Neuronal stem cell (in vitro differentiated cells): ENCODE measurements at regions not wholly inside any gene's neighbourhood (a gene's known extent, or its start where the extent isn't known, plus 50 kb on each side); places are given as distances from the start of the nearest gene placed in this dataset.

Experiments
- DNase-seq: peaks from one replicate; pipeline ENCODE4 v3.0.0-alpha.2; 2013; ENCODE audit warnings: low spot score
- H2AFZ ChIP-seq: one replicate; pipeline ENCODE4 v1.6.1; 2013; ENCODE audit warnings: mild to moderate bottlenecking, low read length, inconsistent platforms
- H2AK5ac ChIP-seq: 2 replicates; pipeline ENCODE4 v1.6.1; 2013; ENCODE audit warnings: low read depth, mild to moderate bottlenecking, inconsistent platforms, low read length, moderate library complexity, mixed read lengths
- H2BK120ac ChIP-seq: 2 replicates; pipeline ENCODE4 v1.6.1; 2013; ENCODE audit warnings: low read depth, mild to moderate bottlenecking, inconsistent platforms, low read length, moderate library complexity, mixed read lengths
- H2BK12ac ChIP-seq: one replicate; pipeline ENCODE4 v1.6.1; 2013; ENCODE audit warnings: low read length, inconsistent platforms
- H2BK15ac ChIP-seq: 2 replicates; pipeline ENCODE4 v1.6.1; 2013; ENCODE audit warnings: mild to moderate bottlenecking, low read length, inconsistent platforms, mixed read lengths
- H2BK5ac ChIP-seq: one replicate; pipeline ENCODE4 v1.6.1; 2013; ENCODE audit warnings: inconsistent platforms, mild to moderate bottlenecking, low read length, moderate library complexity
- H3K14ac ChIP-seq: one replicate; pipeline ENCODE4 v1.6.1; 2013; ENCODE audit warnings: low read length, inconsistent platforms
- H3K18ac ChIP-seq: 2 replicates; pipeline ENCODE4 v1.6.1; 2013; ENCODE audit warnings: low read length, inconsistent platforms
- H3K23ac ChIP-seq: 2 replicates; pipeline ENCODE4 v1.6.1; 2013; ENCODE audit warnings: low read depth, mild to moderate bottlenecking, mixed read lengths, low read length, inconsistent platforms; ENCODE audit not compliant: poor library complexity
- H3K27ac ChIP-seq: replicated peaks from 3 replicates; pipeline ENCODE4 v1.5.1; 2013; ENCODE audit warnings: low read length, inconsistent platforms
- H3K27me3 ChIP-seq, 3 experiments: 2 replicates each; pipeline ENCODE4 v1.6.1; 2013; ENCODE audit warnings: low read length in 3 of 3, mild to moderate bottlenecking in 2 of 3, inconsistent platforms in 1 of 3, low read depth in 1 of 3, mixed read lengths in 1 of 3, moderate library complexity in 1 of 3; ENCODE audit not compliant: control insufficient read depth in 3 of 3, insufficient read depth in 3 of 3
- H3K36me3 ChIP-seq, 2 donors: replicated peaks in 1 of 2; 2 replicates each; pipeline ENCODE4 v1.6.1; 2013; ENCODE audit warnings: low read length in 2 of 2; ENCODE audit not compliant: control insufficient read depth in 2 of 2, insufficient read depth in 2 of 2
- H3K4ac ChIP-seq: 2 replicates; pipeline ENCODE4 v1.6.1; 2013; ENCODE audit warnings: inconsistent platforms, mild to moderate bottlenecking, low read length, moderate library complexity
- H3K4me1 ChIP-seq, 2 donors: 1 replicate in 1 of 2; 2 replicates in 1 of 2; pipeline ENCODE4 v1.6.1; 2013; ENCODE audit warnings: low read length in 2 of 2, low read depth in 1 of 2; ENCODE audit not compliant: control insufficient read depth in 2 of 2, insufficient read depth in 1 of 2
- H3K4me2 ChIP-seq: one replicate; pipeline ENCODE4 v1.6.1; 2013; ENCODE audit warnings: mild to moderate bottlenecking, low read length, inconsistent platforms; ENCODE audit not compliant: insufficient read depth, poor library complexity, severe bottlenecking
- H3K4me3 ChIP-seq, 2 donors: 2 replicates each; pipeline ENCODE4 v1.5.1; 2013; ENCODE audit warnings: low read length in 2 of 2, mild to moderate bottlenecking in 2 of 2, inconsistent platforms in 1 of 2, moderate library complexity in 1 of 2
- H3K79me1 ChIP-seq: one replicate; pipeline ENCODE4 v1.6.1; 2013; ENCODE audit warnings: low read depth, mild to moderate bottlenecking, inconsistent platforms, low read length, moderate library complexity
- H3K9ac ChIP-seq: one replicate; pipeline ENCODE4 v1.6.1; 2013; ENCODE audit warnings: mild to moderate bottlenecking, low read depth, low read length, inconsistent platforms; ENCODE audit not compliant: poor library complexity
- H3K9me3 ChIP-seq, 2 donors: replicated peaks in 1 of 2; 2 replicates each; pipeline versions ENCODE3 to v1.6.1; 2013; ENCODE audit warnings: low read length in 2 of 2, mild to moderate bottlenecking in 2 of 2, inconsistent platforms in 1 of 2, low read depth in 1 of 2, mixed read lengths in 1 of 2, moderate library complexity in 1 of 2; ENCODE audit not compliant: control insufficient read depth in 2 of 2, insufficient read depth in 1 of 2
- H4K8ac ChIP-seq: one replicate; pipeline ENCODE4 v1.6.1; 2013; ENCODE audit warnings: low read depth, mild to moderate bottlenecking, inconsistent platforms, low read length, moderate library complexity
- H4K91ac ChIP-seq: one replicate; pipeline ENCODE4 v1.6.1; 2013; ENCODE audit warnings: low read length, low read depth, mild to moderate bottlenecking, inconsistent platforms; ENCODE audit not compliant: poor library complexity
- WGBS, 2 donors: extraction: QIAGEN DNeasy Blood & Tissue Kit; methylation state at CpG; one replicate each; pipeline ENCODE4 v1.1.7; 2013; ENCODE audit warnings: missing lambda C conversion rate in 2 of 2, mixed read lengths in 1 of 2; ENCODE audit not compliant: insufficient read length in 2 of 2, insufficient replicate concordance in 1 of 2; ENCODE audit errors: extremely low coverage in 2 of 2; 5-methylcytosine and 5-hydroxymethylcytosine counted together

DNA sequence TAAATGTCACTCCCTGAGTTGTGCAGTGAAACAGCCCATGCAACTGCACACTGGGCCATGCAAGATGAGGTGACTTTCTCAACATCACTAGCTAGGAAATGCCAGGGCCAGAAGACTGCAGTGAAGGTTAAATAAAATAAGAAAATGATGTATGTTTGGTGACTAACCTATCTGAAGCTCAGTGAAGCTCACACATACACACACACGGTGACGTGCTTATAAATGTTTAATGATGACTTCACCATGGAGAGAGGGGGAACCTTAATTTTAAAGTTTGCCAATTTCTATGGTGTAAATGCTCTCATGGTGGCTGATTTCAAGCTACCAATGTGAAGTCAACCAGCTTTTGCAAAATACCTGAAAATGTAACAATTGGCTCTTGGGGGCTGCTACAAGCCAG lies 166.4 kb downstream of the MAF start:
- H3K14ac ChIP-seq, result no peak overlapping the region
- H3K23ac ChIP-seq, result no peak overlapping the region
- no peak for DNase-seq
- no peak overlapping the region for H2AK5ac ChIP-seq
- peaks cover 2 to 3% of the 10 kb centered on the region in 2 donors for H3K9me3 ChIP-seq
- H4K8ac ChIP-seq, result no peak overlapping the region
- no peak overlapping the region for H2BK5ac ChIP-seq
- H3K27me3 ChIP-seq, result no peaks in the 10 kb centered on the region
- no peak overlapping the region for H2BK120ac ChIP-seq
- H3K36me3 ChIP-seq, result no peaks in the 10 kb centered on the region
- no peak overlapping the region for H3K4me3 ChIP-seq
- H3K4ac ChIP-seq, result no peak overlapping the region
- no peak overlapping the region for H2BK15ac ChIP-seq
- H3K4me2 ChIP-seq, result no peak overlapping the region
- H3K27ac ChIP-seq, result no peak overlapping the region
- H2BK12ac ChIP-seq, result no peak overlapping the region
- no peak overlapping the region for H3K18ac ChIP-seq
- H2AFZ ChIP-seq, result no peak overlapping the region
- H3K4me1 ChIP-seq, result peaks cover 21 to 26% of the 10 kb centered on the region in 2 donors
- no CpG with 5 or more reads among the region's 2 CpGs for WGBS, 2 donors
- H4K91ac ChIP-seq, result no peak overlapping the region
- no peak overlapping the region for H3K9ac ChIP-seq
- H3K79me1 ChIP-seq, result no peaks in the 10 kb centered on the region

GRCh38 chr16:79431923-79432322 lies 168.6 kb downstream of the MAF start:
- H3K27ac ChIP-seq, result no peak overlapping the region
- H2AK5ac ChIP-seq, result no peak overlapping the region
- no peaks in the 10 kb centered on the region for H3K79me1 ChIP-seq
- no peak overlapping the region for H3K18ac ChIP-seq
- H3K14ac ChIP-seq, result no peak overlapping the region
- no peak overlapping the region for H4K91ac ChIP-seq
- no peak for DNase-seq
- H3K9ac ChIP-seq, result no peak overlapping the region
- no peak overlapping the region for H3K4me3 ChIP-seq
- no CpG with 5 or more reads among the region's 4 CpGs for WGBS, 2 donors
- H3K4ac ChIP-seq, result no peak overlapping the region
- H3K4me1 ChIP-seq, result peaks cover 4 to 10% of the 10 kb centered on the region in 2 donors
- H3K4me2 ChIP-seq, result no peak overlapping the region
- H2BK15ac ChIP-seq, result no peak overlapping the region
- no peaks in the 10 kb centered on the region for H3K27me3 ChIP-seq
- no peak overlapping the region for H3K23ac ChIP-seq
- no peak overlapping the region for H2BK12ac ChIP-seq
- no peak overlapping the region for H4K8ac ChIP-seq
- H3K36me3 ChIP-seq, result no peaks in the 10 kb centered on the region
- H2AFZ ChIP-seq, result no peak overlapping the region
- peaks cover 2 to 4% of the 10 kb centered on the region in 2 donors for H3K9me3 ChIP-seq
- H2BK120ac ChIP-seq, result no peak overlapping the region
- no peak overlapping the region for H2BK5ac ChIP-seq

DNA sequence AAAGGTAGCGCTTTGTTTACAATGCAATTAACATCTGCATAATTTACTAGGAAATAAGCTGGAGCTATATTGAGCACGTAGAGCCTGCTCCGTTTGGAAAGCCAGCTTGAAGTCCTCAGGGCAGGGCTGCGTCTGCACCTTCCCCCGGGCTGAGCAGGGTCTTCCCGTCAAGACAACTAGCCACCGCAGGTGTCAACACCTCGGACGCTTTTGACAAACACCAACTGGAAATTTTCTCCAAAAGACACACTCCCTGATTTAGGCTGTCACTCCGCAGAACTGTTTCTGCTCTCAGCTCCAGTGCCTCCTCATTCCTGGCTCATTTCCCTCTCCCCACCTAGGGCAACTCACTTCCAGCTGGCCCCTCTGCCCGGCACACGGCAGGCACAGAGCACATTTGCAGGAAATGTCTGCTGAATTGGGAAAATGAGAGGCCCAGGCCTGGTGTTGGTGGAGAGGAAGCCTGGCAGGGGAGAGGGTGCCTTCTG lies 170.3 kb downstream of the MAF start:
- Histone ChIP-seq H4K91ac (no peak overlapping the region), H3K4me3 (no peak overlapping the region), H3K79me1 (no peaks in the 10 kb centered on the region), H3K4ac (no peak overlapping the region), H3K27me3 (no peaks in the 10 kb centered on the region), H2BK5ac (no peak overlapping the region), H2BK15ac (no peak overlapping the region), H2AFZ (peak overlapping the region; percentile 79), H3K4me1 (peaks cover 0 to 6% of the 10 kb centered on the region in 2 donors), H3K18ac (peak overlapping the region; percentile 9), H3K14ac (no peak overlapping the region), H3K9ac (no peak overlapping the region), H4K8ac (no peak overlapping the region), H3K23ac (no peak overlapping the region), H2AK5ac (peak overlapping the region; percentile 6), H3K36me3 (no peaks in the 10 kb centered on the region), H2BK120ac (no peak overlapping the region), H3K4me2 (no peak overlapping the region), H3K9me3 (peaks cover 2 to 4% of the 10 kb centered on the region in 2 donors), H2BK12ac (no peak overlapping the region), H3K27ac (no peak overlapping the region)
- DNase-seq, result no peak
- no CpG with 5 or more reads among the region's 12 CpGs for WGBS, 2 donors

DNA sequence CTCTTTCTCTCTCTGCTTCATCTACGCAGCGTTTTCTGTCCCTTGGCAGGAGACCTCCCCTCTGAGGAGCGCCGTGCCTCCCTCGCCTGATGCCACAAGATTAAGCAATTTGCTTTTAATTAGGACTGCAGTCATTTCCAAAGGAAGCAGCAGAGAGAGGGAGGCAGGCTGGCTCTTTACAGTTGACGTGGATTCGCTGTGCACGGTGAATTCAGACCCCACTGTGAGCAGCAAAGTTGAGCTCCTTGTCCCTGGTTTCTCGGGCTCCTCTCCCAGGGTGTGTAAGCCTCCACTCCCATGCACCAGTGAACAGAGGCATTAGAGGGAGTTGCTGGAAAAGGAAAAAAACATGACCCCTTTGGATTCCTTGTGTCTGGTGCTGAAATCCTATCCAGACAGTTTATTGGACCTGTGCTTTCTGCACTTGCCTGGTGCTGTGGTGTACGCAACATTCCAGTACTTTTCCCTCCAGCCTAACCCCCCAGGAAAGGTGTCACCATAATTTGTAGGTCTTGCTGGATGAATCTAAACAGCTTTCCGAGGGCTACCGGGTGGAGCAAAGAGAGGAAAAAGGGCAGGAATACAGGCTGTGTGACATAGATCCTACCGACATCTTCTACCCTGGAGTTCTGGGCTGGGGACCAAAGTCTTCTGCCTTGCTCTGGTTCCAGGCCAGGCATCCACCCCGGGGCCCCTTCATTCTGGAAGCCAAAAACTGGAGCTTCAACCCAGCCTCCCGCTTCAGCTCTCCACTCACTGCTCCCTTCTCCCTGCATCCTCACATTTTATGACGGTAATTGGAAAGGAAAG lies 171.0 kb downstream of the MAF start:
- Histone ChIP-seq H3K4me3 (no peak overlapping the region), H3K14ac (no peak overlapping the region), H3K27ac (no peak overlapping the region), H2BK12ac (no peak overlapping the region), H3K4me2 (no peak overlapping the region), H4K8ac (no peak overlapping the region), H3K23ac (no peak overlapping the region), H4K91ac (no peak overlapping the region), H2AK5ac (peak overlapping the region; percentile 6), H2BK15ac (no peak overlapping the region), H3K4me1 (peaks cover 0 to 6% of the 10 kb centered on the region in 2 donors), H3K9me3 (peaks cover 2 to 4% of the 10 kb centered on the region in 2 donors), H3K18ac (no peak overlapping the region), H3K79me1 (no peaks in the 10 kb centered on the region), H3K36me3 (no peaks in the 10 kb centered on the region), H3K9ac (no peak overlapping the region), H3K4ac (no peak overlapping the region), H2AFZ (no peak overlapping the region), H2BK5ac (no peak overlapping the region), H2BK120ac (no peak overlapping the region), H3K27me3 (no peaks in the 10 kb centered on the region)
- WGBS, 2 donors, result no CpG with 5 or more reads among the region's 16 CpGs
- DNase-seq, result no peak
